ENCODE measurements at regions not wholly inside any gene's neighbourhood (a gene's known extent, or its start where the extent isn't known, plus 50 kb on each side); places are given as distances from the start of the nearest gene placed in this dataset.

DNA sequence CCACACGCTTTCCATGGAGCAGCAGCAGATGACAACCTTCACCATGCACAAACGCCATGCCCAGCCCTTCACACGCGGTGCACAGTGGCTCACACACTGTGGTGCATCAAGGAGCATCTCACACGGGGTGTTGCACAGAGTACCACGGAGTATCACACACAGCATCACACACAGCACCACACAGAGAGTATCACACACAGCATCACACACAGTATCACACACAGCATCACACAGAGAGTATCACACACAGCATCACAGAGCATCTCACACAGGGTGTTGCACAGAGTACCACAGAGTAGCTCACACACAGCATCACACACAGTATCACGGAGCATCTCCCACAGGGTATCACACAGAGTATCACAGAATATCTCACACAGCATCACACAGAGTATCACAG lies 122.2 kb upstream of the RAB4A start:
- TF ChIP-seq ZNF274 (IDR thresholded peaks at IDR 0.05; ENCODE audit: low read depth, low read length) (no peak), SUZ12 (IDR thresholded peaks at IDR 0.05; ENCODE audit: extremely low read depth, insufficient read depth, insufficient read length) (no peak), YY1 (IDR thresholded peaks at IDR 0.05; ENCODE audit: insufficient read depth, insufficient read length) (no peak)

Measured in NT2/D1 (cell line).